Endothelial cell of umbilical vein (primary cell): ENCODE measurements at regions not wholly inside any gene's neighbourhood (a gene's known extent, or its start where the extent isn't known, plus 50 kb on each side); places are given as distances from the start of the nearest gene placed in this dataset.

ENCODE experiments used
- BruUV-seq: library from RNA; stranded (reverse); fragments of 400-500 nt; replicated peaks from 2 replicates; lab custom pipeline; 2021; lab: Mats Ljungman, UMichigan
- CTCF ChIA-PET: fragments of 300-600, 350-600 bp; sonication (Branson Sonifier 250); formaldehyde crosslinking; loops from one replicate; lab custom pipeline; 2021; ENCODE audit warnings: antibody characterized with exemption, inconsistent platforms; lab: Charles Lee
- POLR2A ChIA-PET: fragments of 300-600, 350-600 bp; sonication (Branson Sonifier 250); formaldehyde crosslinking; loops from one replicate; lab custom pipeline; 2021; ENCODE audit warnings: antibody characterized with exemption, inconsistent platforms; lab: Charles Lee
- DNase-seq: peaks from one replicate; pipeline ENCODE4 v3.0.0-alpha.2; 2011; ENCODE audit warnings: low read depth, low spot score
- FAIRE-seq: peaks from 2 replicates; lab custom pipeline; 2011; peaks lifted over from hg19 to GRCh38; lab: Jason Lieb, UNC
- H2AFZ ChIP-seq: 2 replicates; pipeline ENCODE4 v1.6.0; 2012; ENCODE audit warnings: low read depth, low read length, control low read depth, inconsistent platforms
- H3K27ac ChIP-seq: 2 replicates; pipeline ENCODE4 v1.5.1; 2011; ENCODE audit warnings: low read depth, mild to moderate bottlenecking, control low read depth, low read length, moderate library complexity; ENCODE audit not compliant: insufficient read depth
- H3K27me3 ChIP-seq, 2 experiments: 2 replicates each; pipeline versions ENCODE4 v1.6.0 to v1.6.1; 2011; ENCODE audit warnings: low read length in 2 of 2, mixed read lengths in 1 of 2; ENCODE audit not compliant: control insufficient read depth in 2 of 2, insufficient read depth in 2 of 2
- H3K36me3 ChIP-seq, 2 experiments: 2 replicates in 1 of 2; 3 replicates in 1 of 2; pipeline ENCODE4 v1.5.1; 2011; ENCODE audit warnings: low read length in 2 of 2, mild to moderate bottlenecking in 1 of 2, moderate library complexity in 1 of 2; ENCODE audit not compliant: control insufficient read depth in 2 of 2, insufficient read depth in 2 of 2; ENCODE audit errors: extremely low read depth in 1 of 2
- H3K4me1 ChIP-seq: 3 replicates; pipeline ENCODE4 v1.5.1; 2011; ENCODE audit warnings: mild to moderate bottlenecking, low read length; ENCODE audit not compliant: control insufficient read depth, insufficient read depth; ENCODE audit errors: extremely low read depth
- H3K4me2 ChIP-seq: 2 replicates; pipeline ENCODE4 v1.6.1; 2011; ENCODE audit warnings: low read length, control low read depth, mixed read lengths; ENCODE audit not compliant: insufficient read depth
- H3K4me3 ChIP-seq, 3 experiments: fragments of 200-600 bp in 1 of 3; sonication (generic), shearing (Covaris generic) in 1 of 3; replicated peaks in 1 of 3; 2 replicates each; pipeline ENCODE4 v1.5.1; 2011 to 2016; ENCODE audit warnings: control low read depth in 3 of 3, low read length in 3 of 3, mild to moderate bottlenecking in 2 of 3, inconsistent platforms in 1 of 3, low read depth in 1 of 3, moderate library complexity in 1 of 3; ENCODE audit not compliant: insufficient read depth in 1 of 3
- H3K79me2 ChIP-seq: 2 replicates; pipeline ENCODE4 v1.6.0; 2012; ENCODE audit warnings: low read length, inconsistent platforms; ENCODE audit not compliant: control insufficient read depth, insufficient read depth
- H3K9ac ChIP-seq: replicated peaks from 2 replicates; pipeline ENCODE3; 2011; ENCODE audit warnings: low read length, control low read depth; ENCODE audit not compliant: insufficient read depth; ENCODE audit errors: extremely low read depth
- H3K9me1 ChIP-seq: replicated peaks from 3 replicates; pipeline ENCODE4 v1.6.0; 2011; ENCODE audit warnings: mild to moderate bottlenecking, low read length; ENCODE audit not compliant: control insufficient read depth, insufficient read depth; ENCODE audit errors: extremely low read depth
- H3K9me3 ChIP-seq: replicated peaks from 2 replicates; pipeline ENCODE4 v1.5.1; 2012; ENCODE audit warnings: low read length, inconsistent platforms; ENCODE audit not compliant: control insufficient read depth, insufficient read depth
- H4K20me1 ChIP-seq: replicated peaks from 2 replicates; pipeline ENCODE3; 2011; ENCODE audit warnings: mild to moderate bottlenecking, low read length; ENCODE audit not compliant: control insufficient read depth, insufficient read depth; ENCODE audit errors: extremely low read depth
- EZH2 ChIP-seq: IDR thresholded peaks from 2 replicates; pipeline ENCODE4 v1.6.1; 2012; ENCODE audit warnings: borderline replicate concordance, low read depth, mild to moderate bottlenecking, moderate library complexity, low read length, inconsistent platforms; ENCODE audit not compliant: severe bottlenecking
- FOS ChIP-seq: IDR thresholded peaks from 2 replicates; pipeline ENCODE4 v1.6.1; 2011; ENCODE audit warnings: mild to moderate bottlenecking, low read length, moderate library complexity, borderline replicate concordance; ENCODE audit not compliant: insufficient read depth
- GATA2 ChIP-seq: IDR thresholded peaks from 2 replicates; pipeline ENCODE4 v1.7.0; 2011; ENCODE audit warnings: low read depth, mild to moderate bottlenecking, moderate library complexity, mixed read lengths, low read length; ENCODE audit not compliant: insufficient read length, insufficient read depth
- JUN ChIP-seq: IDR thresholded peaks from 2 replicates; pipeline ENCODE4 v1.6.1; 2011; ENCODE audit warnings: borderline replicate concordance, low read depth; ENCODE audit not compliant: insufficient read length, insufficient read depth
- MYC ChIP-seq: IDR thresholded peaks from one replicate; pipeline ENCODE4 v1.6.1; 2011; ENCODE audit warnings: mild to moderate bottlenecking, low read depth, low read length
- POLR2A ChIP-seq: IDR thresholded peaks from 2 replicates; pipeline ENCODE4 v1.6.1; 2012; ENCODE audit warnings: low read depth, mild to moderate bottlenecking, control low read depth, low read length
- POLR2AphosphoS5 ChIP-seq: IDR thresholded peaks from 2 replicates; pipeline ENCODE4 v1.6.1; 2012; ENCODE audit warnings: low read depth, mild to moderate bottlenecking, control low read depth, low read length, moderate library complexity; ENCODE audit not compliant: insufficient read depth
- dilution Hi-C: fragments of 300-500 bp; cut with MboI; formaldehyde crosslinking; loops from one replicate; pipeline ENCODE4 v1.15.0; 2019; ENCODE audit warnings: low sequenced_read_pairs; ENCODE audit not compliant: extremely low pct_ligation_motif_present
- intact Hi-C: fragments of 100-400 bp; cut with micrococcal nuclease; formaldehyde crosslinking; loops from one replicate; pipeline ENCODE4 v1.10.0; 2022
- TF ChIP-seq, protein P1 (sequence below), 2 donors: IDR thresholded peaks; 1 replicate in 1 of 2; 2 replicates in 1 of 2; pipeline ENCODE4 v1.5.1; 2011; ENCODE audit warnings: low read length in 2 of 2, mild to moderate bottlenecking in 2 of 2, moderate library complexity in 2 of 2, control low read depth in 1 of 2, inconsistent platforms in 1 of 2, low read depth in 1 of 2; ENCODE audit not compliant: insufficient read depth in 1 of 2; ENCODE audit errors: extremely low read depth in 1 of 2
- TF ChIP-seq, protein P2 (sequence below): IDR thresholded peaks from 2 replicates; pipeline ENCODE4 v1.6.1; 2011; ENCODE audit not compliant: insufficient read depth, insufficient read length

DNA sequence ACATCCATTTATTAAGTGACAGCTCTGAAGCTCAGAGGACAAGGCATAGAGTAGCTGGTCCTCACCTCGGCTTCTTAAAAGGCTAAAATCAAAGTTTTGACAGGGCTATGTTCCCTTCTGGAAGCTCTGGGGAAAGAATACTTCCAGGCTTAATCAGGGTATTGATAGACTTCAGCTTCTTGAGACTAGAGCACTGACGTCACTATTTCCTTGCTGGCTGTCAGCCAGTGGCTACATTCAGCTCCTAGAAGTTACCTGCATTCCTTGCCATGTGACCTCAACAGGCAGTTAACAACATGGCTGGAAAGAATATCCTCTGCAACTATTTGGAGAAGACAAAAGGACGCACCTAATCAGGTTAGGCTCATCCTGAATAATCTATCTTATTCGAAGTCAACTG lies 1144.8 kb downstream of the ADGRL3 start:
- Histone ChIP-seq H3K27ac (no peak overlapping the region), H4K20me1 (no peaks in the 10 kb centered on the region), H3K9me3 (peaks cover 4% of the 10 kb centered on the region), H3K36me3 (no peaks in the 10 kb centered on the region), H3K9me1 (no peaks in the 10 kb centered on the region), H3K79me2 (no peaks in the 10 kb centered on the region), H3K27me3 (no peaks in the 10 kb centered on the region), H3K9ac (no peak overlapping the region), H2AFZ (no peak overlapping the region), H3K4me2 (no peak overlapping the region), H3K4me1 (no peaks in the 10 kb centered on the region), H3K4me3 (no peak overlapping the region)
- no TSS peak for BruUV-seq
- TF ChIP-seq FOS (no peak), MYC (no peak), EZH2 (no peak), POLR2A (no peak), JUN (no peak), GATA2 (no peak), POLR2AphosphoS5 (no peak)
- TF ChIP-seq, protein P1, sequence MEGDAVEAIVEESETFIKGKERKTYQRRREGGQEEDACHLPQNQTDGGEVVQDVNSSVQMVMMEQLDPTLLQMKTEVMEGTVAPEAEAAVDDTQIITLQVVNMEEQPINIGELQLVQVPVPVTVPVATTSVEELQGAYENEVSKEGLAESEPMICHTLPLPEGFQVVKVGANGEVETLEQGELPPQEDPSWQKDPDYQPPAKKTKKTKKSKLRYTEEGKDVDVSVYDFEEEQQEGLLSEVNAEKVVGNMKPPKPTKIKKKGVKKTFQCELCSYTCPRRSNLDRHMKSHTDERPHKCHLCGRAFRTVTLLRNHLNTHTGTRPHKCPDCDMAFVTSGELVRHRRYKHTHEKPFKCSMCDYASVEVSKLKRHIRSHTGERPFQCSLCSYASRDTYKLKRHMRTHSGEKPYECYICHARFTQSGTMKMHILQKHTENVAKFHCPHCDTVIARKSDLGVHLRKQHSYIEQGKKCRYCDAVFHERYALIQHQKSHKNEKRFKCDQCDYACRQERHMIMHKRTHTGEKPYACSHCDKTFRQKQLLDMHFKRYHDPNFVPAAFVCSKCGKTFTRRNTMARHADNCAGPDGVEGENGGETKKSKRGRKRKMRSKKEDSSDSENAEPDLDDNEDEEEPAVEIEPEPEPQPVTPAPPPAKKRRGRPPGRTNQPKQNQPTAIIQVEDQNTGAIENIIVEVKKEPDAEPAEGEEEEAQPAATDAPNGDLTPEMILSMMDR (IDR thresholded peaks at IDR 0.05; ENCODE audit: extremely low read depth in 1 of 2, insufficient read depth in 1 of 2, low read depth in 1 of 2, low read length in 2 of 2): no peak
- TF ChIP-seq, protein P2, sequence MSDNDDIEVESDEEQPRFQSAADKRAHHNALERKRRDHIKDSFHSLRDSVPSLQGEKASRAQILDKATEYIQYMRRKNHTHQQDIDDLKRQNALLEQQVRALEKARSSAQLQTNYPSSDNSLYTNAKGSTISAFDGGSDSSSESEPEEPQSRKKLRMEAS: no peak
- FAIRE-seq (no peak), DNase-seq (no peak)
- intact Hi-C loops: no loop called here
- POLR2A ChIA-PET: no interaction called here
- CTCF ChIA-PET: no interaction called here
- dilution Hi-C loops: no loop called here
